Fibroblast of skin of back (primary cell): ENCODE measurements at regions not wholly inside any gene's neighbourhood (a gene's known extent, or its start where the extent isn't known, plus 50 kb on each side); places are given as distances from the start of the nearest gene placed in this dataset.
A peak's percentile ranks its signal among the peaks of the same experiment; 100 is the strongest.

Experiments used
- DNase-seq: peaks from one replicate; pipeline ENCODE4 v3.0.0-alpha.2; 2013

DNA sequence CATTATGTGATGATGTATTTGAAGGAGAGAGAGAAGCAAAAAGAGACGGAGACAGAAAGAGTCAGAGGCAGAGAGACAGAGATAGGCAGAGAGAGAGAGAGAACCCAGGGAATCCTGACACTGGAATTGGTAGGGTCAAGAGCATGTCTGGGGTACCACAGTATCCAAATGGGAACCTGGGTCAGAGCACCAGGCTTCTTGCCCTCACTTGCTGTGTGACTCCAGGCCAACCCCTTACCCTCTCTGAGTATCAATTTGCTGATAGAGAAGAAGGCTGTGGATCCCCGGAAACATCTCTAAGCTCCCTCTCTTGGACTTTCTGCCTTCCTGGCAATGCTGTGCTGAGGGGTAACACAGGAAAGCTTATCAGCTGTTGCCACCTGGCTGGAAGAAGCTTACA is 385.3 kb upstream of the SULF2 start:
- DNase-seq, result no peak

DNA sequence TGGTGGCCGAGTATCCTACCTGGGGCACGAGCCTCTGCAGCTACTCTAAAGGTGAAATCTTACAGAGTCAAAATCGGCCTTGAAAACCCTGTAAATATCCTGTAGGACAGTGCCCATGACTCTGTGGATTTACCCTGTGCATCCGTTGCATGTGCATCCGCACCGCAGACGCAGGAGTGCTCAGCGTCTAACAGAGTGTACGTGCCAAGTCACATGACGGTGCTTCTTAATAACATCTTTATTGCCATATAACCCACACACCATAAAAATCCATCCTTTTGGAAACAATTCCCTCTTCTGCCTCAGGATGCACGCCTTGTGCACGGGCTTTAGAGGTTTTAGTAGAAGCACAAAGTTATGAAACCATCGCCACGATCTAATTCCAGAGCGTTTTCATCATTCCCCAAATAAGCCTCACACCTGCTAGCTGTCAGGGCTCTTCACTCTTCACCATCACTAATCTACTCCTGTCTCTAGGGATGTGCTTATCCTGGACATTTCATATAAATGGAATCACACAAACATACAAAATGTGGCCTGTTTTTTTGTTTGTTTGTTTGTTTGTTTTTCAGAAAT is 384.5 kb upstream of the SULF2 start:
- no peak for DNase-seq

DNA sequence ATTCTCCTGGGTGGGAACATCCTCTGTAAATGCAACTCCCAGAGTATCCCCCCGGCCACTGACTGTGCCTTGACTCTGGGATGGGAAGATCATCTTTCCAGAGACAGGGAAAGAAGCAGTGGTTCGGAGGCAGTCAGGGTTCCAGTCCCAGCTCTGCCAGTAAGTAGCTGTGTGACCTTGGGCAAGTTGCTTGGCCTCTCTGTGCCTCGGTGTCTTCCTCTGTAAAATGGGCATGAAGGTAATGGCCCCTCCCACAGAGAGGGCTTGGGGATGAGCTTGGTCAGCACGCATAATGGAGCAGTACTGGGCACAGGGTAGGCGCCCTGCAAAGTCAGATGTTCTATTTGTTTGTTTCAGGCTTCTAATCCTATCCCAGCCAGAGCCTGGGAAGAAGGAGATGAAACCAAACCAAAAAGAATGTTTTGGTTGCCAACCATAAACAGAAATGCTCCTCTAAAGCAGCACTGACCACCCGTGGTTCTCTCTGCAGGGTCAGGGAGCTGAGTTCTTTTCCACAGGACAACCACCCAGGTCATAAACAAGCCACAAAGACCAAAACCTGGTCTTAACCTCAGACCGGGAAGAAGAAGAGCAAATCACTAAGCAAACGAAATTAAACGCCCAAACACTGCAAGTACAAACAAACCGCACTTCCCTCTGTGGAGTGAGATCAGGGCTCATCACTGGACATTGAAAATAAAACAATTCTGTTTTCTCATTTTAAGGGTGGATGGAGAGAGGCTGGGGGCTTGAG is 381.0 kb upstream of the SULF2 start:
- no peak for DNase-seq

DNA sequence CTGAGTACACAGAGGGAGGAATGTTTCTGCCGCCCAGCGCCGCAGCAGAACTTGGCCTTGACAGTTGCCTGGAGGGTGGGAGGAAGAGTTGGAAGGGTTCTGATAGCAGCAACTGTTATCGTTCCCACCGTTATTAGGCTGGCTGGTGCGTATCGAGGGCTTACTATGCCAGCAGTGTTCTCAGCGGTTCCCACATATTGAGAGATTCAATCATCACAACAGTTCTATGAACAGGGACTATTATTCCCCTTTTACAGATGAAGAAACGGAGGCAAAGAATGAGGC is 380.1 kb upstream of the SULF2 start:
- no peak for DNase-seq

DNA sequence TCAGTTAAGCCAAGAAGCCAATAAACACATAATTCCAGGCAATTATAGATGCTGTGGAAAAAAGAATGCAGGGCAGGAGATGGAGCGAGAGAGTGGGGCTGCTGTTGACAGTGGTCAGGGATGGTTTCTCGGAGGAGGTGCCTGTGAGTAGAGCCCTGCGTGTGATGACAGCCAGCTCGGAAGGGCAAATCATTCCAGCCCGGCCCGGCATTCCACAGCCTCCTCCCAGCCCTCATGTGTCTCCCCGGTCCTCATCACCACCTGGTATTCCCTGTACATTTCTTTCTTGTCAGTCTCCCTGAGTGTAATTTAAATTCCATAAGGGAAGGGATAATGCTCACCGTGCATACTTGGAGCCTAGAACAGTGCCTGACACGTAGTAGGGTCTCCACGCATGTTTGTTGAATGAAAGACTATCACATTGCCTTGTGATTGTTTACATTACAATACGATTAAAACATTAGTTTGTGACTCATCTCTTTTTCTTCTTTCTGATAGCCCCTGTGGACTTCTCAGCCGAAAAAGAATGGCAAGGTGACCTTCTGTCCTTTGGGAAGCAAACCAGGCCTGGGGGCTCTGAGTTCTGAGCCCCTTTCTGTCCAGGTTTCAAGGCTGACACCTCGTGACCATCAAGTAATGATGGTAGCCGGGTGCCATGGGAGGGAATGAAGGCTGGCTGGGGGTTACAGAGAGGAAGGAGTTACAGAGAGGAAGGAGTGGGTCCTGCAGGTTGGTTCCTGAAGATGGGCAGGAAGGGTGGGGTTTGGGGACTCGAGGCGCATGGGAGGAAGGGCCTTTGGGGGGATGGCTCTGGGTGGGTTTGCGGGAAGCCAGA is 379.5 kb upstream of the SULF2 start:
- DNase-seq, result no peak

- DNase-seq, result no peak
Measured at GRCh38 chr20:48164034-48164433, 378.8 kb upstream of the SULF2 start.

- DNase-seq, result no peak
Measured at GRCh38 chr20:48163505-48163904, 378.2 kb upstream of the SULF2 start.

- DNase-seq, result no peak
Measured at GRCh38 chr20:48162621-48163020, 377.3 kb upstream of the SULF2 start.

DNA sequence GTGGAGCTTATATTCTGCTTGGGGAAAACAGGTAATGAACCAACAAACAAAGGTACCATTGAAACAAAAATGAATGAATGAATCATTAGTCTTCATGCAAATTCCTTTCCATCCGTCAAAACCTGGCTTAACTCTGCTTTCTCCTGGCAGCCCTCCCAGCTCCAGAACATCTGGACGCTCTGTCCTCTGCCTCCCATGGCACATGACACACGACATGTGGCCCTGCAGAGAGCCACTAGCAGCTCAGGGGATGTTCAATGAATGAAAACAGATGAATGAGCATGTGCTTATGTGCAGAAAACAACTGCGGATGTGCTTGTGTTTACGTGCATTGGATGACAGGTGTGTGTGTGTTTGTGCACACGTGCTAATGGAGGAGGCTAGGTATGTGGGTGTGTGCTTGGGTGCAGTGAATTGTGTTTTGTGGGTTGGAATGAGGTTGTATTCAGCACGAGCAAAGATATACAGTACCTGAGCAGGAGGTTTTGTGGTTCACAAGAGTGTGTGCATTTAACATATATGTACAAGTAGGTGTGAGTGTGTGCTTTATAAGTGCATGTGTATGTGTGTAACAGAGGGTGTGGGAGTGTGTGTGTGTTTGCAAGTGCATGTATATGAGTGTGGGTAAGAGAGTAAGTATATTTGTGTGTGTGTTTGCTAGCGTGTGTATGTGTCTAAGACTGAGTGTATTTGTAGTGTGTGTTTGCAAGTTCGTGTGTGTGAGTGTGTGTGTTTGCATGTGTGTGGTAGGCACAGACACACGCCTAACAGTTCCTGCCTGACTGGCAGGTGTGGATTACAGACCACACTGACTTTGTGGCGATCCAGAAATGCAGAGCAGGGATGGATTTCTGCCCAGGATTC is 374.1 kb upstream of the SULF2 start:
- no peak for DNase-seq

DNA sequence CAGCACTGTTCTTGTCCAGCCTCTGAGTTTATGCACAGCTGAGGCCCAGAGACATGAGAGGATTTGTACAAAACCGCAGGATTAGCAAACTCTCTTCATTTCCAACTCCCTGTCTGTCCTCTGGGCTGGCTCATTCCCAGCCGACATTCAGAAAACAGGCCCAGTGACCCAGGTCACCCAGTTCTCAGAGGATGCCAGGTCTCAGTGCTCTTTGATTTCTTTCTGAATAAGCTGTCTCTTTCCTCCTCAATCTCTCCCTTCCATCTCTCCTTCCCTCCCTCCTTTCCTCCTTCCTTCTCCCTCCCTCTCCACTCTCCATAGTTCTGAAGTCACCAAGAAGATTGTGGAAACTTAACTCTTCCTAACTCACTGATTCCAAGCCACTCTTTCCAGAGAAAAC is 372.7 kb upstream of the SULF2 start:
- no peak for DNase-seq

- DNase-seq, result no peak
Measured at GRCh38 chr20:48156951-48157700, 371.8 kb upstream of the SULF2 start.

- DNase-seq, result no peak
Measured at GRCh38 chr20:48156521-48156920, 371.2 kb upstream of the SULF2 start.

DNA sequence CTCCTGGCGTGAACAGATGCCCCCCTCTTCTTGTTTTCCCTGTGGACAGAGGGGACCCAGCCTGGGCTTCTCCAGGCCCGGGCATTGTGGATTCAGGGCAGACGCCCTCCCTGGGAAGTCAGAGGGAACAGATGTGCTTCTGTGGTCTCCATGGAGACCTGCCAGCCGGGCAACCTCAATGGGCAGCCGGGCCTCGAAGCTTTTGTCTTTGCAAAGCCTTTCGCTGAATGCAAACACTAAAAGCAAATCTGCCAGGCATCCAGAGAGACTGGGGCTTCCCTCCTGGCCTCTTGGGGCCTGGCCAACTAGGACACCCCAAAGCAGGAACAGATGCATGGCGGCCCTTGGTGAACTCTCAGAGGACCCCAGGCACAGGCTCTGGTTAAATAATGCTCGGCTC is 370.0 kb upstream of the SULF2 start:
- no peak for DNase-seq

GRCh38 chr20:48154040-48154765 is 368.9 kb upstream of the SULF2 start:
- peak; percentile 10 for DNase-seq

DNA sequence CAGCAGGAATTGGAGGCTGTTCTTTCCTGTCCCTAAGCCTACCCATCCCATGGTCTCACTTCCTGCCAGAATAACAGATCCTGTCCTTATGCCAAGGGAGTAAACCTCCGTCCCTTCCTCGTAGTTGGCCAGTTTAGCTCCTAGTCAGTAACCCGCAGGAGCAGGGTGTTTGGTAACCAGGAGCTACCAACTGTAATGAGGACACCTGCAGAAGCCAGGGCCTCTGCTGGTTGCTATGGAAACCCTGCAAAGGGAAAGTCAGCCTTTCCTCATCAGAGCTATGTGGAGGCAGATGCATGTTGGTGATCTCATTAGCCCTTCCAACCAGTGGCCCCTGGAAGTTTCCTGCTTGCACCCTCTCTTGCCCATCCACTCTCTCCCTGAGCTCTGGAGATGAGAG is 368.2 kb upstream of the SULF2 start:
- DNase-seq, result no peak

GRCh38 chr20:48153103-48153502 is 367.8 kb upstream of the SULF2 start:
- DNase-seq, result no peak

GRCh38 chr20:48150568-48150967 is 365.3 kb upstream of the SULF2 start:
- DNase-seq, result no peak

GRCh38 chr20:48149902-48150301 is 364.6 kb upstream of the SULF2 start:
- no peak for DNase-seq

GRCh38 chr20:48148916-48149672 is 363.8 kb upstream of the SULF2 start:
- no peak for DNase-seq

DNA sequence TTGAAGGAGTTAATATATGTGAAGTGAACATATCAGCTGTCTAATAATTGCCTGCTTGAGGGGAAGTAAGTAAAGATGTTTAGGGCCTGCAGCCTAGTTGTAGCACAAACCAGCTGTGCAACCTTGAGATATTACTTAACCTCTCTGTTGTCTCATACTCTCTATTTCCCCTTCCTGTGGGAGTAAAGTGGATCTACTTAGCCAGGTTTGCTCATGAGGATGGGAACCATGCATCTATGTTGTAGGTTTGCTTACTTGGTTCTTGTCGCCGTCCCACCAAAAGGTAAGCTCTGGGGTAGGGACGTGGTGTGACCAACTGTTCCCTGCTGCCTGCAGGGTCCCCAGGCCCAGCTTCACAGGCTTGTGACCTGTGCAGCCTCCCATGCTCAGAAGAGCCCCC is 362.7 kb upstream of the SULF2 start:
- DNase-seq, result no peak

GRCh38 chr20:48147311-48147710 is 362.0 kb upstream of the SULF2 start:
- no peak for DNase-seq
